GM12872 (cell line): ENCODE measurements at regions not wholly inside any gene's neighbourhood (a gene's known extent, or its start where the extent isn't known, plus 50 kb on each side); places are given as distances from the start of the nearest gene placed in this dataset.

Experiments
- TF ChIP-seq, protein P1 (sequence below): IDR thresholded peaks from 3 replicates; pipeline ENCODE4 v1.5.1; 2011; ENCODE audit warnings: low read depth, mild to moderate bottlenecking, low read length, moderate library complexity; ENCODE audit not compliant: insufficient read depth

DNA sequence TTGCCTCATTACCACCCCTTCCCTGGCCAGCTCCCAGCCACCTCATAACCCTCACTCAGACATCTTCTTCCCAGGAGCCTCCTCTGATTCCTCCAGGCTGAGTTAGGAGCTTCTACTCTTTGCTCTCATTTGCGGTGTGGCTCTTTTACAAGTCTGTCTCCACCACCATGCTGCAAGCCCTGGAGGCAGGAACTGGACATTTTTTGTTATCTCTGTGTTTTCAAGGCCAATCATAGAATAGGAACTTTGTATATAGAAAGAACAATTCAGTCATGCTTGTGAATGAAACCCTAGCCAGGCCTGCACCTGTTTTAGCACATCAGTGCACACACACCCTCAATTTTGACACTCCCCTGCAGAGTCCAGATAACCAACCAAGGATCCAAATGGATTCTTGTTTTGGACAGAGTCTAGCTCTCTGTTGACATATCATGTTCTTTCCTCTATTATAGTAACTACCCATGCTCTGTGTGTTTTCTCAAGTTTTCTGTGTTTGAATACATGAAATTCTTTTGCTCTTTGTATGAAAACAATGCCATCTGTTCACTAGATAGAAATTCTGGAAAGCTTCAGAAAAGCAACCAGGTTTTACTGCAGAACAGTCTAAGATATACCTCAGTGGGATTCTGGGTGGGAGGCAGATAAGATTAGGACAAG lies 60.9 kb upstream of the ZNF648 start:
- TF ChIP-seq, protein P1, sequence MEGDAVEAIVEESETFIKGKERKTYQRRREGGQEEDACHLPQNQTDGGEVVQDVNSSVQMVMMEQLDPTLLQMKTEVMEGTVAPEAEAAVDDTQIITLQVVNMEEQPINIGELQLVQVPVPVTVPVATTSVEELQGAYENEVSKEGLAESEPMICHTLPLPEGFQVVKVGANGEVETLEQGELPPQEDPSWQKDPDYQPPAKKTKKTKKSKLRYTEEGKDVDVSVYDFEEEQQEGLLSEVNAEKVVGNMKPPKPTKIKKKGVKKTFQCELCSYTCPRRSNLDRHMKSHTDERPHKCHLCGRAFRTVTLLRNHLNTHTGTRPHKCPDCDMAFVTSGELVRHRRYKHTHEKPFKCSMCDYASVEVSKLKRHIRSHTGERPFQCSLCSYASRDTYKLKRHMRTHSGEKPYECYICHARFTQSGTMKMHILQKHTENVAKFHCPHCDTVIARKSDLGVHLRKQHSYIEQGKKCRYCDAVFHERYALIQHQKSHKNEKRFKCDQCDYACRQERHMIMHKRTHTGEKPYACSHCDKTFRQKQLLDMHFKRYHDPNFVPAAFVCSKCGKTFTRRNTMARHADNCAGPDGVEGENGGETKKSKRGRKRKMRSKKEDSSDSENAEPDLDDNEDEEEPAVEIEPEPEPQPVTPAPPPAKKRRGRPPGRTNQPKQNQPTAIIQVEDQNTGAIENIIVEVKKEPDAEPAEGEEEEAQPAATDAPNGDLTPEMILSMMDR: no peak

DNA sequence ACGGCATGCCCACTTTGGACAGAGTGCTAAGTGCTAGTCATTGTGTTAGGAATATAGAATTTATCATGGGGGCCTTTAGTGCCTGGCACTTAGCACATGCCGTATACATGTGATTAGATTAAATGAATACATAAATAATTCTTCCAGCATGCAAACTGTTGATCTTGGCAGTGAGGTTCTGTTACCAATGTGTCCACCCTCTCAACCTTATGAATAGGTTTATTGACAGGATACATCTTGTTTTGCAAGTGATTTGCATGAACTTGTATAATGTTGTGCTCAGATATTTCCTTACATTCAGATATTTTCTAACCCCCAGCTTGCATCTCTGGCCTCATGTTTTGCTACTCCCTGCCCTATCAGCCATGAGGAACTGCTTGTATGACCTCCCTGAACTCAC lies 60.3 kb upstream of the ZNF648 start:
- TF ChIP-seq, protein P1: no peak

GRCh38 chr1:182120411-182121258 lies 59.1 kb upstream of the ZNF648 start:
- TF ChIP-seq, protein P1: no peak

- TF ChIP-seq, protein P1: no peak
Measured at GRCh38 chr1:182119631-182120030, 58.1 kb upstream of the ZNF648 start.

DNA sequence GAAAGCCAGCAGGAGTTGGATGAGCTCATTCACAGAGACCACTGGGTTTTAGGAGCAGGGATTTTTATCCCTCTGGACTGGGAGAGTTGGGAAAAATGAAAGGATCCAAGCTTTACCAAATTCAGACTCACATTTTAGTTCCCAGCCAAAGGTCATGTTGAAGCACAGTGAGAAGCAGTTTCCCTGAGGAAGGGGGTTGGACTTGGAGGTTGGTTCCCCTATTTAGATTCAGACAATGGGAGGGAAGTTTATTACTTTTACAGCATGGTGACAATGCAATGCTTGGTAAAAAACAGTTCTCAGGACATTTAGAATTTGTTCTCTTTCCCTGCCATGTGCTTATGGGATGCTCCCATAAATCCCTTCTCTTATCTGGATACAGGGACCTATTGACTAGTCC lies 57.3 kb upstream of the ZNF648 start:
- TF ChIP-seq, protein P1: no peak

DNA sequence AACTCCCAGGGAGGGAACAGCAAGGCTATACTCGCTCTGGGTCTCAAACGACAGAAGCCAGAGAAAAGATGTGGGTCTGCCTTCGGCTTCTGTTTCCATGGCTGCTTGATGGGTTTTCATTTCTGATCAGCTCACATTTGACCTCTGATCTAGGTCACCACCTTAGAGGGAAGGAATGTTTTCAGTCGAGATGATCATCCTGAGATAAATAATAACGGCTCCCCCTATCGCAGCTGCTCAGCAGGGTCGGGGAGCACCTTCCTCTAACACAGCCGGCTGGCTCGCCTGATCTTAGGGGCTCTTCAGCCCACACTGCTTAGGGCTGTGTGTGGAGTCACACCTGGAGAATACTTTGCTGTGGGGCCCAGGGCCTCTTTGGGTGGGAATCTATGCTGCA lies 53.1 kb upstream of the ZNF648 start:
- TF ChIP-seq, protein P1: no peak

DNA sequence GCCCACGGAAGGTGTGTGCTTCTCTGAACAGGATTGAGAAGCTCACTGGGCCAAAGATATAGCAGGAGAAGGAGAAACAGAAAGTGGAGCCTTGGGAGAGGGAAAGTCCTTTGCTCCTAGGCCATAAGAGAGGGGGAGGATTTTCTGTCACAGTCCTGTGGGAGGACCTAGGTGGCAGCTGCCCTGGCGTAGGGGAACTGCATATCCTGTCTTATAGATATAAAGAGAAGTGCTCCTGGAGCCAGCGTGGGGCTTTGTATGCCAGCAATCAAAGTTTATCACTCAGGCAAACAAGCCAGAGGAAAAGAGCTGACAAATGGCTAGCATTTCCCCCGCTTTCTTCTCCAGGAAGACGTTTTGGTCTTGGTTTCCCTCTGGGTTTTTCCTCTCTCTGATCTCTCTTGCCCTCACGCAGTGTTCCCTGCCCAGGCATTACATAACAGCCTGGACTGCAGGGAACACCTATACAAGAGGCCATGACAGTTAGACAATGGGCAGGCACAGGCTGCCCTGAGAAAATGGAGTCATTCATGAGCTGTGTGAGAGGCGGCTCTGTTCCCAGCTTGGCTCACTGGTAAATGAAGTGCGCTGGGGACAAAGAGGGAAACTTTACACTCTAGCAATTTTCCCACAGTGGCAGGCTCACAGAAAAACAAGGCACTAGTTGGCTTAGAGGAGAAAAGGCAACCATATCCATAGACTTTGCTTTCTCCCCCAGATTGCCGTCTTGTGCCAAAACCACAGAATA lies 52.5 kb upstream of the ZNF648 start:
- TF ChIP-seq, protein P1: no peak
